ENCODE measurements at regions not wholly inside any gene's neighbourhood (a gene's known extent, or its start where the extent isn't known, plus 50 kb on each side); places are given as distances from the start of the nearest gene placed in this dataset.
A peak's percentile ranks its signal among the peaks of the same experiment; 100 is the strongest.

DNA sequence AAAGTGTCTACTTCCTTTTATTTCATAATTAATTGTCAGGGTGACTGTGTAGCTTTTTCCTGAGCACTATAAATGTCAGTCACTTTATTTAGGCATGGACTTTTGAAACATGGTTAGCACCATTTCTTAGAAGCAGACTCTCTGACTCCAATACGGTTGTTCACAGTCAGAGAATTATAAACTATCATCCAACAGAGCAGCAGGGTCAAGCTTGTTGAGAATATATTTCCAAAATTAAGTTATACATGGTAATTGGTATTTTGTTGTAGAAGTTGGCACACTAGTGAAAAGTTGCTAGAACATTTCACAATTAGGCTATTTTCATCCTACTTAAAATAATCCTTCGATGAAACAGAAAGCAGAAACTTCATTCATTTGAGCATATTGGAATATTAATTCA lies 1155.5 kb upstream of the IGFBP7 start:
- no peak overlapping the region for H3K4me3 ChIP-seq (ENCODE audit: low read depth, low read length)
- TF ChIP-seq, protein P1, sequence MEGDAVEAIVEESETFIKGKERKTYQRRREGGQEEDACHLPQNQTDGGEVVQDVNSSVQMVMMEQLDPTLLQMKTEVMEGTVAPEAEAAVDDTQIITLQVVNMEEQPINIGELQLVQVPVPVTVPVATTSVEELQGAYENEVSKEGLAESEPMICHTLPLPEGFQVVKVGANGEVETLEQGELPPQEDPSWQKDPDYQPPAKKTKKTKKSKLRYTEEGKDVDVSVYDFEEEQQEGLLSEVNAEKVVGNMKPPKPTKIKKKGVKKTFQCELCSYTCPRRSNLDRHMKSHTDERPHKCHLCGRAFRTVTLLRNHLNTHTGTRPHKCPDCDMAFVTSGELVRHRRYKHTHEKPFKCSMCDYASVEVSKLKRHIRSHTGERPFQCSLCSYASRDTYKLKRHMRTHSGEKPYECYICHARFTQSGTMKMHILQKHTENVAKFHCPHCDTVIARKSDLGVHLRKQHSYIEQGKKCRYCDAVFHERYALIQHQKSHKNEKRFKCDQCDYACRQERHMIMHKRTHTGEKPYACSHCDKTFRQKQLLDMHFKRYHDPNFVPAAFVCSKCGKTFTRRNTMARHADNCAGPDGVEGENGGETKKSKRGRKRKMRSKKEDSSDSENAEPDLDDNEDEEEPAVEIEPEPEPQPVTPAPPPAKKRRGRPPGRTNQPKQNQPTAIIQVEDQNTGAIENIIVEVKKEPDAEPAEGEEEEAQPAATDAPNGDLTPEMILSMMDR (IDR thresholded peaks at IDR 0.05; ENCODE audit: control insufficient read depth, extremely low read depth, insufficient read depth): no peak
- DNase-seq (ENCODE audit: low read depth): no peak

- TF ChIP-seq, protein P1 (IDR thresholded peaks at IDR 0.05; ENCODE audit: control insufficient read depth, extremely low read depth, insufficient read depth): no peak
- H3K4me3 ChIP-seq (ENCODE audit: low read depth, low read length): no peak overlapping the region
- DNase-seq (ENCODE audit: low read depth): no peak
Measured at GRCh38 chr4:58261526-58261925, 1151.3 kb upstream of the IGFBP7 start.

DNA sequence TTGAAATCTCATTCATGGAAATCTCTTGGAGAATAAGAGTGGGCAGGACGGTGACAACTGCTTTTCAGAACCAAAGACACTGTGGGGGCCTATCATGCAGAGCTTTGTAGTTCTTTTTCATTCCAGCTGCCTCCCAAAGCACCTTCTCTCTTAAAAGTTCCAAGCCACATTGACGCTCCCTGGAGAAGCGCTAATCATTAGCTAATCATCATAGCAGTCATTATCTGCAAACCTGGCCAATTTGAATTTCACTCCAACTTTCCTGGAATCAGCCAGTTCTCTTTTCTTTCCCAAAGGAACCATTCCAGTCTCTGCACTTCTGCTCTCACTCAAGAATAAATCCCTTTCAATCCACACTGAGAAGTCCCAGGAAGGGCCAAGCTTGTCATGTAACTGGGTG lies 1144.1 kb upstream of the IGFBP7 start:
- no peak for DNase-seq (ENCODE audit: low read depth)
- H3K4me3 ChIP-seq (ENCODE audit: low read depth, low read length): no peak overlapping the region
- TF ChIP-seq, protein P1 (IDR thresholded peaks at IDR 0.05; ENCODE audit: control insufficient read depth, extremely low read depth, insufficient read depth): no peak

GRCh38 chr4:58252656-58253055 lies 1142.5 kb upstream of the IGFBP7 start:
- TF ChIP-seq, protein P1 (IDR thresholded peaks at IDR 0.05; ENCODE audit: control insufficient read depth, extremely low read depth, insufficient read depth): no peak
- no peak for DNase-seq (ENCODE audit: low read depth)
- no peak overlapping the region for H3K4me3 ChIP-seq (ENCODE audit: low read depth, low read length)

DNA sequence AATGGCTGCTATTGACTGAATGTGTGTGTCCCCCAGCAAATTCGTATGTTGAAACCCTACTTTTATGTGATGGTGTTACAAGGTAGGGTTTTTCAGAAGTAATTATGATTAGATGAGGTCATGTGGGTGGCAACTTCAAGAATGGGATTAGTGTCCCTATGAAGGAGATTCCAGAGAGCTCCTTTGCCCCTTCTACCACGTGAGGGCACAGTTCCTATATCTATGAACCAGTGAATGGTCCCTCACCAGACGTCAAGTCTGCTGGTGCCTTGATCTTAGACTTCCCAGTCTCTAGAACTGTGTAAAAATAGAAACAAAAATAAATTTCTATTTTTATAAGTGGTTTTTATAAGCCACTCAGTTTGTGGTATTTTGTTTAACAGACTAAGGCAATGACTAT lies 1137.6 kb upstream of the IGFBP7 start:
- no peak overlapping the region for H3K4me3 ChIP-seq (ENCODE audit: low read depth, low read length)
- TF ChIP-seq, protein P1 (IDR thresholded peaks at IDR 0.05; ENCODE audit: control insufficient read depth, extremely low read depth, insufficient read depth): peak; percentile 58
- peak; percentile 32 for DNase-seq (ENCODE audit: low read depth)

GRCh38 chr4:58225460-58225859 lies 1115.3 kb upstream of the IGFBP7 start:
- TF ChIP-seq, protein P1 (IDR thresholded peaks at IDR 0.05; ENCODE audit: control insufficient read depth, extremely low read depth, insufficient read depth): peak; percentile 31
- no peak for DNase-seq (ENCODE audit: low read depth)

GRCh38 chr4:58219179-58219578 lies 1109.0 kb upstream of the IGFBP7 start:
- H3K4me3 ChIP-seq (ENCODE audit: low read depth, low read length): no peak overlapping the region
- DNase-seq (ENCODE audit: low read depth): peak; percentile 1
- TF ChIP-seq, protein P1 (IDR thresholded peaks at IDR 0.05; ENCODE audit: control insufficient read depth, extremely low read depth, insufficient read depth): no peak

More at GRCh38 chr4:58225460-58225859, 1115.3 kb upstream of the IGFBP7 start:
- no peak overlapping the region for H3K4me3 ChIP-seq (ENCODE audit: low read depth, low read length)

All from LNCaP clone FGC (cell line).